HEK293T (cell line): ENCODE measurements at regions not wholly inside any gene's neighbourhood (a gene's known extent, or its start where the extent isn't known, plus 50 kb on each side); places are given as distances from the start of the nearest gene placed in this dataset.
A peak's percentile ranks its signal among the peaks of the same experiment; 100 is the strongest.

Experiments
- ARNT ChIP-seq: fragments of 450-650 bp; IDR thresholded peaks from 2 replicates; pipeline ENCODE4 v1.6.1; 2017; ENCODE audit warnings: mild to moderate bottlenecking
- BHLHE40 ChIP-seq: fragments of 450-650 bp; IDR thresholded peaks from 2 replicates; pipeline ENCODE4 v1.6.1; 2016; ENCODE audit warnings: mild to moderate bottlenecking, moderate library complexity, borderline replicate concordance
- CTBP1 ChIP-seq: fragments of 450-650 bp; IDR thresholded peaks from 2 replicates; pipeline ENCODE4 v1.6.1; 2016; ENCODE audit warnings: borderline replicate concordance
- ELF4 ChIP-seq: fragments of 450-650 bp; IDR thresholded peaks from 2 replicates; pipeline ENCODE4 v1.6.1; 2017; ENCODE audit warnings: antibody characterized with exemption
- FOXK2 ChIP-seq: fragments of 450-650 bp; IDR thresholded peaks from 2 replicates; pipeline ENCODE4 v1.6.1; 2016; ENCODE audit warnings: mild to moderate bottlenecking
- FOXM1 ChIP-seq: fragments of 450-650 bp; IDR thresholded peaks from 2 replicates; pipeline ENCODE4 v1.6.1; 2017; ENCODE audit warnings: mild to moderate bottlenecking, borderline replicate concordance
- HDGF ChIP-seq: fragments of 450-650 bp; IDR thresholded peaks from 2 replicates; pipeline ENCODE4 v1.6.1; 2017; ENCODE audit warnings: antibody characterized with exemption, borderline replicate concordance
- L3MBTL2 ChIP-seq: fragments of 450-650 bp; conservative IDR thresholded peaks from 2 replicates; pipeline ENCODE4 v1.6.1; 2016; ENCODE audit warnings: mild to moderate bottlenecking
- NFRKB ChIP-seq: fragments of 450-650 bp; IDR thresholded peaks from 2 replicates; pipeline ENCODE4 v1.6.1; 2016; ENCODE audit warnings: mild to moderate bottlenecking, moderate library complexity
- PKNOX1 ChIP-seq: fragments of 450-650 bp; IDR thresholded peaks from 2 replicates; pipeline ENCODE4 v1.6.1; 2016
- SP1 ChIP-seq: fragments of 450-650 bp; IDR thresholded peaks from 2 replicates; pipeline ENCODE4 v1.6.1; 2017
- SUZ12 ChIP-seq: fragments of 450-650 bp; IDR thresholded peaks from 2 replicates; pipeline ENCODE4 v1.6.1; 2016; ENCODE audit warnings: mild to moderate bottlenecking

- TF ChIP-seq HDGF (no peak), SUZ12 (no peak), ELF4 (no peak), L3MBTL2 (no peak), BHLHE40 (no peak), PKNOX1 (peak; percentile 61; the same call in 1 of the 2 replicates), NFRKB (no peak), ARNT (no peak), FOXK2 (no peak), SP1 (no peak), FOXM1 (no peak), CTBP1 (no peak)
Measured at GRCh38 chr13:91273675-91274074, 73.8 kb upstream of the MIR17HG start.
